ENCODE measurements at regions not wholly inside any gene's neighbourhood (a gene's known extent, or its start where the extent isn't known, plus 50 kb on each side); places are given as distances from the start of the nearest gene placed in this dataset.

DNA sequence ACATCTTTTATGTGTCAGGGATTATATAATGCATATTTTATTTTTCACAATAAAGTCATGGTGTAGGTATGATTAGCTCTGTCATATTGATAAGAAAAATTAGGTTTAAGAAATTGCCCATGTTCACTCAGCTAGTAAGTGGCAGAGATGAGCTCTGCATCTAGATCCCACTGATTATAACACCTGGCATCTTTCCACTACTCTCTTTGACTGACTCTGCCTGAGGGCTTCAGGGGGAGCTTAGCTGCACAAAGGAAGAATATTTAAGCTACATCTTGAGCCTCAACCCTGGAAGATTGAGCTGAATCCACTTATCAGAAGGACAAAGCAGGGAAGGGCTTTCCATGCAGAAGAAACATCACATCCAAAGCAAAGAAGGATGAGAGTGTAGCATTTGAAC is 190.4 kb downstream of the MIS18A start:
- no peak for TF ChIP-seq EZH2 (IDR thresholded peaks at IDR 0.05; ENCODE audit: insufficient read depth, low read length)
- TF ChIP-seq, protein P1, sequence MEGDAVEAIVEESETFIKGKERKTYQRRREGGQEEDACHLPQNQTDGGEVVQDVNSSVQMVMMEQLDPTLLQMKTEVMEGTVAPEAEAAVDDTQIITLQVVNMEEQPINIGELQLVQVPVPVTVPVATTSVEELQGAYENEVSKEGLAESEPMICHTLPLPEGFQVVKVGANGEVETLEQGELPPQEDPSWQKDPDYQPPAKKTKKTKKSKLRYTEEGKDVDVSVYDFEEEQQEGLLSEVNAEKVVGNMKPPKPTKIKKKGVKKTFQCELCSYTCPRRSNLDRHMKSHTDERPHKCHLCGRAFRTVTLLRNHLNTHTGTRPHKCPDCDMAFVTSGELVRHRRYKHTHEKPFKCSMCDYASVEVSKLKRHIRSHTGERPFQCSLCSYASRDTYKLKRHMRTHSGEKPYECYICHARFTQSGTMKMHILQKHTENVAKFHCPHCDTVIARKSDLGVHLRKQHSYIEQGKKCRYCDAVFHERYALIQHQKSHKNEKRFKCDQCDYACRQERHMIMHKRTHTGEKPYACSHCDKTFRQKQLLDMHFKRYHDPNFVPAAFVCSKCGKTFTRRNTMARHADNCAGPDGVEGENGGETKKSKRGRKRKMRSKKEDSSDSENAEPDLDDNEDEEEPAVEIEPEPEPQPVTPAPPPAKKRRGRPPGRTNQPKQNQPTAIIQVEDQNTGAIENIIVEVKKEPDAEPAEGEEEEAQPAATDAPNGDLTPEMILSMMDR (IDR thresholded peaks at IDR 0.05; ENCODE audit: insufficient read depth, low read depth, low read length) = no peak
